ENCODE measurements at regions not wholly inside any gene's neighbourhood (a gene's known extent, or its start where the extent isn't known, plus 50 kb on each side); places are given as distances from the start of the nearest gene placed in this dataset.

- H3K9me3 ChIP-seq (ENCODE audit: insufficient read depth, low read depth, low read length): no peaks in the 10 kb centered on the region
- no peaks in the 10 kb centered on the region for H3K4me1 ChIP-seq (ENCODE audit: insufficient read depth, low read length)
- H3K9ac ChIP-seq (ENCODE audit: low read depth, low read length): no peak overlapping the region
- no peak overlapping the region for H3K4me3 ChIP-seq (ENCODE audit: low read length)
- H3K27me3 ChIP-seq (ENCODE audit: insufficient read depth, low read length): no peaks in the 10 kb centered on the region
- H3K27ac ChIP-seq (ENCODE audit: low read length): no peak overlapping the region
- H3K36me3 ChIP-seq (ENCODE audit: insufficient read depth, low read depth, low read length): no peaks in the 10 kb centered on the region
Measured at GRCh38 chr14:22403296-22403695, 185.7 kb downstream of the DAD1 start.

- Histone ChIP-seq H3K4me1 (ENCODE audit: insufficient read depth, low read length) (no peaks in the 10 kb centered on the region), H3K9ac (ENCODE audit: low read depth, low read length) (no peak overlapping the region), H3K27me3 (ENCODE audit: insufficient read depth, low read length) (no peaks in the 10 kb centered on the region), H3K27ac (ENCODE audit: low read length) (no peak overlapping the region), H3K4me3 (ENCODE audit: low read length) (no peak overlapping the region), H3K9me3 (ENCODE audit: insufficient read depth, low read depth, low read length) (no peaks in the 10 kb centered on the region), H3K36me3 (ENCODE audit: insufficient read depth, low read depth, low read length) (no peaks in the 10 kb centered on the region)
Measured at GRCh38 chr14:22400655-22401259, 188.3 kb downstream of the DAD1 start.

GRCh38 chr14:22399776-22400175 lies 189.2 kb downstream of the DAD1 start:
- H3K36me3 ChIP-seq (ENCODE audit: insufficient read depth, low read depth, low read length): no peaks in the 10 kb centered on the region
- no peaks in the 10 kb centered on the region for H3K9me3 ChIP-seq (ENCODE audit: insufficient read depth, low read depth, low read length)
- no peak overlapping the region for H3K9ac ChIP-seq (ENCODE audit: low read depth, low read length)
- H3K27ac ChIP-seq (ENCODE audit: low read length): no peak overlapping the region
- H3K4me1 ChIP-seq (ENCODE audit: insufficient read depth, low read length): no peaks in the 10 kb centered on the region
- no peaks in the 10 kb centered on the region for H3K27me3 ChIP-seq (ENCODE audit: insufficient read depth, low read length)
- no peak overlapping the region for H3K4me3 ChIP-seq (ENCODE audit: low read length)

- H3K9ac ChIP-seq (ENCODE audit: low read depth, low read length): no peak overlapping the region
- no peak overlapping the region for H3K4me3 ChIP-seq (ENCODE audit: low read length)
- no peaks in the 10 kb centered on the region for H3K4me1 ChIP-seq (ENCODE audit: insufficient read depth, low read length)
- no peaks in the 10 kb centered on the region for H3K27me3 ChIP-seq (ENCODE audit: insufficient read depth, low read length)
- H3K9me3 ChIP-seq (ENCODE audit: insufficient read depth, low read depth, low read length): no peaks in the 10 kb centered on the region
- H3K36me3 ChIP-seq (ENCODE audit: insufficient read depth, low read depth, low read length): no peaks in the 10 kb centered on the region
- H3K27ac ChIP-seq (ENCODE audit: low read length): no peak overlapping the region
Measured at GRCh38 chr14:22397221-22397737, 191.7 kb downstream of the DAD1 start.

GRCh38 chr14:22395803-22396202 lies 193.2 kb downstream of the DAD1 start:
- H3K36me3 ChIP-seq (ENCODE audit: insufficient read depth, low read depth, low read length): no peaks in the 10 kb centered on the region
- H3K27ac ChIP-seq (ENCODE audit: low read length): no peak overlapping the region
- no peak overlapping the region for H3K4me3 ChIP-seq (ENCODE audit: low read length)
- no peak overlapping the region for H3K9ac ChIP-seq (ENCODE audit: low read depth, low read length)
- no peaks in the 10 kb centered on the region for H3K27me3 ChIP-seq (ENCODE audit: insufficient read depth, low read length)
- no peaks in the 10 kb centered on the region for H3K9me3 ChIP-seq (ENCODE audit: insufficient read depth, low read depth, low read length)
- H3K4me1 ChIP-seq (ENCODE audit: insufficient read depth, low read length): no peaks in the 10 kb centered on the region

- H3K27me3 ChIP-seq (ENCODE audit: insufficient read depth, low read length): no peaks in the 10 kb centered on the region
Measured at GRCh38 chr14:22394616-22395015, 194.4 kb downstream of the DAD1 start.

GRCh38 chr14:22393796-22394195 lies 195.2 kb downstream of the DAD1 start:
- Histone ChIP-seq H3K4me3 (ENCODE audit: low read length) (no peak overlapping the region), H3K9ac (ENCODE audit: low read depth, low read length) (no peak overlapping the region), H3K9me3 (ENCODE audit: insufficient read depth, low read depth, low read length) (no peaks in the 10 kb centered on the region), H3K27me3 (ENCODE audit: insufficient read depth, low read length) (no peaks in the 10 kb centered on the region), H3K4me1 (ENCODE audit: insufficient read depth, low read length) (no peaks in the 10 kb centered on the region), H3K36me3 (ENCODE audit: insufficient read depth, low read depth, low read length) (no peaks in the 10 kb centered on the region), H3K27ac (ENCODE audit: low read length) (no peak overlapping the region)

More at GRCh38 chr14:22394616-22395015, 194.4 kb downstream of the DAD1 start:
- Histone ChIP-seq H3K4me1 (ENCODE audit: insufficient read depth, low read length) (no peaks in the 10 kb centered on the region), H3K9ac (ENCODE audit: low read depth, low read length) (no peak overlapping the region), H3K4me3 (ENCODE audit: low read length) (no peak overlapping the region), H3K27ac (ENCODE audit: low read length) (no peak overlapping the region), H3K9me3 (ENCODE audit: insufficient read depth, low read depth, low read length) (no peaks in the 10 kb centered on the region), H3K36me3 (ENCODE audit: insufficient read depth, low read depth, low read length) (no peaks in the 10 kb centered on the region)

- Histone ChIP-seq H3K36me3 (ENCODE audit: insufficient read depth, low read depth, low read length) (no peaks in the 10 kb centered on the region), H3K4me3 (ENCODE audit: low read length) (no peak overlapping the region), H3K9me3 (ENCODE audit: insufficient read depth, low read depth, low read length) (no peaks in the 10 kb centered on the region), H3K4me1 (ENCODE audit: insufficient read depth, low read length) (no peaks in the 10 kb centered on the region), H3K27me3 (ENCODE audit: insufficient read depth, low read length) (no peaks in the 10 kb centered on the region), H3K9ac (ENCODE audit: low read depth, low read length) (no peak overlapping the region), H3K27ac (ENCODE audit: low read length) (no peak overlapping the region)
Measured at GRCh38 chr14:22391908-22392565, 197.0 kb downstream of the DAD1 start.

GRCh38 chr14:22390824-22391461 lies 198.1 kb downstream of the DAD1 start:
- Histone ChIP-seq H3K4me3 (ENCODE audit: low read length) (no peak overlapping the region), H3K9ac (ENCODE audit: low read depth, low read length) (no peak overlapping the region), H3K4me1 (ENCODE audit: insufficient read depth, low read length) (no peaks in the 10 kb centered on the region), H3K9me3 (ENCODE audit: insufficient read depth, low read depth, low read length) (no peaks in the 10 kb centered on the region), H3K27me3 (ENCODE audit: insufficient read depth, low read length) (no peaks in the 10 kb centered on the region), H3K27ac (ENCODE audit: low read length) (no peak overlapping the region), H3K36me3 (ENCODE audit: insufficient read depth, low read depth, low read length) (no peaks in the 10 kb centered on the region)

GRCh38 chr14:22390195-22390594 lies 198.8 kb downstream of the DAD1 start:
- Histone ChIP-seq H3K9me3 (ENCODE audit: insufficient read depth, low read depth, low read length) (no peaks in the 10 kb centered on the region), H3K9ac (ENCODE audit: low read depth, low read length) (no peak overlapping the region), H3K27ac (ENCODE audit: low read length) (no peak overlapping the region), H3K4me1 (ENCODE audit: insufficient read depth, low read length) (no peaks in the 10 kb centered on the region), H3K4me3 (ENCODE audit: low read length) (no peak overlapping the region), H3K27me3 (ENCODE audit: insufficient read depth, low read length) (no peaks in the 10 kb centered on the region), H3K36me3 (ENCODE audit: insufficient read depth, low read depth, low read length) (no peaks in the 10 kb centered on the region)

GRCh38 chr14:22388669-22389595 lies 200.1 kb downstream of the DAD1 start:
- Histone ChIP-seq H3K9me3 (ENCODE audit: insufficient read depth, low read depth, low read length) (no peaks in the 10 kb centered on the region), H3K9ac (ENCODE audit: low read depth, low read length) (no peak overlapping the region), H3K4me3 (ENCODE audit: low read length) (no peak overlapping the region), H3K27me3 (ENCODE audit: insufficient read depth, low read length) (no peaks in the 10 kb centered on the region), H3K36me3 (ENCODE audit: insufficient read depth, low read depth, low read length) (no peaks in the 10 kb centered on the region), H3K4me1 (ENCODE audit: insufficient read depth, low read length) (no peaks in the 10 kb centered on the region), H3K27ac (ENCODE audit: low read length) (no peak overlapping the region)

Data from iPS-20b (cell line).